PC-9 (cell line): ENCODE measurements at regions not wholly inside any gene's neighbourhood (a gene's known extent, or its start where the extent isn't known, plus 50 kb on each side); places are given as distances from the start of the nearest gene placed in this dataset.

ENCODE experiments used
- BruUV-seq: library from RNA; stranded (reverse); fragments of 400-500 nt; replicated peaks from 2 replicates; lab custom pipeline; 2021; lab: Mats Ljungman, UMichigan
- CTCF ChIA-PET: fragments of 300-600 bp; sonication (Branson Sonifier 250); formaldehyde crosslinking; loops from one replicate; lab custom pipeline; 2022; ENCODE audit warnings: antibody characterized with exemption; lab: Charles Lee
- POLR2A ChIA-PET: fragments of 300-600 bp; sonication (Branson Sonifier 250); formaldehyde crosslinking; loops from one replicate; lab custom pipeline; 2022; ENCODE audit warnings: antibody characterized with exemption; ENCODE audit not compliant: unreplicated experiment; lab: Charles Lee
- DNase-seq, 2 experiments: peaks; one replicate each; pipeline versions ENCODE4 v3.0.0 to v3.0.0-alpha.2; 2015 to 2022; ENCODE audit warnings: mixed read lengths in 1 of 2
- H2AFZ ChIP-seq: fragments of 200-600 bp; sonication (generic); 2 replicates; pipeline ENCODE4 v1.8.1; 2017; ENCODE audit warnings: antibody characterized with exemption
- H3F3A ChIP-seq: fragments of 200-600 bp; sonication (generic); 2 replicates; pipeline ENCODE4 v1.8.1; 2017; ENCODE audit warnings: antibody characterized with exemption, mild to moderate bottlenecking, low read depth; ENCODE audit not compliant: insufficient read depth
- H3K27ac ChIP-seq: fragments of 200-600 bp; sonication (generic); 2 replicates; pipeline ENCODE4 v1.6.1; 2016; ENCODE audit warnings: mixed run types
- H3K27me3 ChIP-seq: fragments of 200-600 bp; sonication (generic); 2 replicates; pipeline ENCODE4 v1.6.1; 2016; ENCODE audit warnings: low read depth, mixed run types; ENCODE audit not compliant: insufficient read depth
- H3K36me3 ChIP-seq: fragments of 200-600 bp; sonication (generic); 2 replicates; pipeline ENCODE4 v1.6.1; 2016; ENCODE audit warnings: low read depth, mixed run types
- H3K4me1 ChIP-seq: fragments of 200-600 bp; sonication (generic); replicated peaks from 2 replicates; pipeline ENCODE4 v1.6.1; 2016; ENCODE audit warnings: mixed run types; ENCODE audit not compliant: insufficient read depth
- H3K4me2 ChIP-seq: fragments of 200-600 bp; sonication (generic); 2 replicates; pipeline ENCODE4 v1.6.1; 2017; ENCODE audit warnings: mixed run types
- H3K4me3 ChIP-seq: fragments of 200-600 bp; sonication (generic); 2 replicates; pipeline ENCODE4 v1.6.1; 2016; ENCODE audit warnings: mixed run types
- H3K79me2 ChIP-seq: fragments of 200-600 bp; sonication (generic); 2 replicates; pipeline ENCODE4 v1.6.1; 2017; ENCODE audit warnings: low read depth, mixed run types
- H3K9me2 ChIP-seq: fragments of 200-600 bp; sonication (generic); 2 replicates; pipeline ENCODE4 v1.8.1; 2017; ENCODE audit warnings: mild to moderate bottlenecking; ENCODE audit not compliant: insufficient read depth
- H3K9me3 ChIP-seq: fragments of 200-600 bp; sonication (generic); 2 replicates; pipeline ENCODE4 v1.8.1; 2016; ENCODE audit warnings: low read depth; ENCODE audit not compliant: insufficient read depth
- H4K20me1 ChIP-seq: fragments of 200-600 bp; sonication (generic); 2 replicates; pipeline ENCODE4 v1.8.1; 2017; ENCODE audit not compliant: insufficient read depth
- EZH2 ChIP-seq: fragments of 200-600 bp; sonication (generic); IDR thresholded peaks from 2 replicates; pipeline ENCODE4 v1.8.0; 2017; ENCODE audit warnings: antibody characterized with exemption, low read depth
- intact Hi-C: fragments of 100-400 bp; cut with micrococcal nuclease; formaldehyde crosslinking; loops from one replicate; pipeline ENCODE4 v1.10.0; 2022; ENCODE audit not compliant: unreplicated experiment
- TF ChIP-seq, protein P1 (sequence below): fragments of 200-600 bp; sonication (generic); conservative IDR thresholded peaks from 2 replicates; pipeline ENCODE4 v1.6.1; 2017; ENCODE audit warnings: mixed run types, antibody characterized with exemption, mild to moderate bottlenecking, moderate library complexity

DNA sequence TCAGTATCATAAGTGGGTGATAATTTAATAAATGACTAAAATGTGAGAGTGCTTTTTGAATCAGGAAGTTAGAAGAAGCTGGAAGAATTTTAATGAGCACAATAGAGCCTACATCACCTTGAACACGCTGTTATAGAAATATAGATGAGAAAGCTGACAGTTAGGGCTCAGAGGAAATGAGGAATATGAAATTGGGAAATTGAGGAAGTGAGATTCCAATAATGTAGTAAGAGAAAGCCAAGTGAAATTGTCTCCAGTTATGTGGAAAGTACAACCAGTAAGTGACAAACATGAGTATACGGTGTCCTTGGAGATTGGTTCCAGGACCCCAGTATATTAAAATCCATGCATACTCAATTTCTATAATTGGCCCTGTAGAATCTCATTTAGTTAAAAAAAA lies 235.9 kb upstream of the FAM174A start:
- TF ChIP-seq, protein P1, sequence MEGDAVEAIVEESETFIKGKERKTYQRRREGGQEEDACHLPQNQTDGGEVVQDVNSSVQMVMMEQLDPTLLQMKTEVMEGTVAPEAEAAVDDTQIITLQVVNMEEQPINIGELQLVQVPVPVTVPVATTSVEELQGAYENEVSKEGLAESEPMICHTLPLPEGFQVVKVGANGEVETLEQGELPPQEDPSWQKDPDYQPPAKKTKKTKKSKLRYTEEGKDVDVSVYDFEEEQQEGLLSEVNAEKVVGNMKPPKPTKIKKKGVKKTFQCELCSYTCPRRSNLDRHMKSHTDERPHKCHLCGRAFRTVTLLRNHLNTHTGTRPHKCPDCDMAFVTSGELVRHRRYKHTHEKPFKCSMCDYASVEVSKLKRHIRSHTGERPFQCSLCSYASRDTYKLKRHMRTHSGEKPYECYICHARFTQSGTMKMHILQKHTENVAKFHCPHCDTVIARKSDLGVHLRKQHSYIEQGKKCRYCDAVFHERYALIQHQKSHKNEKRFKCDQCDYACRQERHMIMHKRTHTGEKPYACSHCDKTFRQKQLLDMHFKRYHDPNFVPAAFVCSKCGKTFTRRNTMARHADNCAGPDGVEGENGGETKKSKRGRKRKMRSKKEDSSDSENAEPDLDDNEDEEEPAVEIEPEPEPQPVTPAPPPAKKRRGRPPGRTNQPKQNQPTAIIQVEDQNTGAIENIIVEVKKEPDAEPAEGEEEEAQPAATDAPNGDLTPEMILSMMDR: no peak
- no peak for TF ChIP-seq EZH2
- Histone ChIP-seq H3K4me3 (no peak overlapping the region), H3K4me1 (no peaks in the 10 kb centered on the region), H3K9me3 (no peaks in the 10 kb centered on the region), H3K27ac (no peak overlapping the region), H3F3A (no peaks in the 10 kb centered on the region), H2AFZ (no peak overlapping the region), H3K9me2 (no peaks in the 10 kb centered on the region), H3K79me2 (no peaks in the 10 kb centered on the region), H3K27me3 (no peaks in the 10 kb centered on the region), H3K36me3 (no peaks in the 10 kb centered on the region), H3K4me2 (no peak overlapping the region), H4K20me1 (no peaks in the 10 kb centered on the region)
- ChIA-PET CTCF (no interaction called here), POLR2A (no interaction called here)
- no peak for DNase-seq
- BruUV-seq: no TSS peak
- intact Hi-C loops: no loop called here

DNA sequence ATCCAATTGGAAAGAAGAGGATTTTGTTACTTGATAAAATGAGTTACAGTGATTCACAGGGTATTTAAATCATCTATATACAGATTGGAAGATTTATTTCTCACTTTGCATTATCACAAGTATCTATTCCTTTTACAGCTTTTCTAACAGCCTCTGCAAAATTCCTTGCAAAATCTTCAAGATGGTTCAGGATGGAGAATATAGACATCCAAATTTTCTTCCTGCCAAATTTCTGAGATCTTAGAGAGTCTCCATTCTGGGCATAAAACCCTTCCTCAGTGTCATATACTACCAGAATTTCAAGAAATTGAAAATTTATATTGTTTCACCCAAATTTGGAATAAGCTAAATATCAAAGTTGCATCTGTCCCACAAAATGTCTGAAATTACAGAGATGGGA lies 259.1 kb upstream of the FAM174A start:
- intact Hi-C loops: no loop called here
- no TSS peak for BruUV-seq
- no peak for TF ChIP-seq EZH2
- TF ChIP-seq, protein P1: no peak
- H3K9me3 ChIP-seq: no peaks in the 10 kb centered on the region
- H3K4me3 ChIP-seq: no peak overlapping the region
- no peak overlapping the region for H2AFZ ChIP-seq
- H3K27me3 ChIP-seq: no peaks in the 10 kb centered on the region
- H3K27ac ChIP-seq: no peak overlapping the region
- ChIA-PET POLR2A (interaction anchor here (0.6 kb wide), 1 partner anchor 21 kb away, joined by 4 read pairs; no protein-coding TSS in a partner anchor), CTCF (no interaction called here)
- no peaks in the 10 kb centered on the region for H3K36me3 ChIP-seq
- H3K4me2 ChIP-seq: no peak overlapping the region
- H3K9me2 ChIP-seq: no peaks in the 10 kb centered on the region
- no peak for DNase-seq
- no peaks in the 10 kb centered on the region for H3K79me2 ChIP-seq
- no peaks in the 10 kb centered on the region for H3F3A ChIP-seq
- no peaks in the 10 kb centered on the region for H4K20me1 ChIP-seq
- no peaks in the 10 kb centered on the region for H3K4me1 ChIP-seq

GRCh38 chr5:100275631-100276030 lies 259.5 kb upstream of the FAM174A start:
- BruUV-seq: no TSS peak
- no peak overlapping the region for H2AFZ ChIP-seq
- H3K4me2 ChIP-seq: no peak overlapping the region
- H3K4me3 ChIP-seq: no peak overlapping the region
- no peaks in the 10 kb centered on the region for H3K9me2 ChIP-seq
- no peaks in the 10 kb centered on the region for H3K9me3 ChIP-seq
- ChIA-PET POLR2A (no interaction called here), CTCF (no interaction called here)
- TF ChIP-seq EZH2: no peak
- TF ChIP-seq, protein P1: no peak
- no peaks in the 10 kb centered on the region for H3K27me3 ChIP-seq
- DNase-seq: no peak
- H3K36me3 ChIP-seq: no peaks in the 10 kb centered on the region
- no peaks in the 10 kb centered on the region for H4K20me1 ChIP-seq
- no peak overlapping the region for H3K27ac ChIP-seq
- no peaks in the 10 kb centered on the region for H3K79me2 ChIP-seq
- intact Hi-C loops: no loop called here
- H3K4me1 ChIP-seq: no peaks in the 10 kb centered on the region
- H3F3A ChIP-seq: no peaks in the 10 kb centered on the region
